Fibroblast of the aortic adventitia (primary cell): ENCODE measurements at regions not wholly inside any gene's neighbourhood (a gene's known extent, or its start where the extent isn't known, plus 50 kb on each side); places are given as distances from the start of the nearest gene placed in this dataset.
A peak's percentile ranks its signal among the peaks of the same experiment; 100 is the strongest.
"Not testable (repeated sequence)": the region's sequence is repeated elsewhere in the genome, so short reads cannot be mapped to it uniquely, and the experiment has no call there.

Source experiments
- DNase-seq: peaks from one replicate; pipeline ENCODE4 v3.0.0-alpha.2; 2010; ENCODE audit warnings: low read depth
- H3K4me3 ChIP-seq: 2 replicates; pipeline ENCODE4 v1.5.1; 2011; ENCODE audit warnings: low read depth, mild to moderate bottlenecking, control low read depth, low read length, moderate library complexity
- TF ChIP-seq, protein P1 (sequence below): IDR thresholded peaks from 2 replicates; pipeline ENCODE4 v1.5.1; 2011; ENCODE audit warnings: mild to moderate bottlenecking, low read length, control low read depth, inconsistent platforms; ENCODE audit not compliant: insufficient read depth

DNA sequence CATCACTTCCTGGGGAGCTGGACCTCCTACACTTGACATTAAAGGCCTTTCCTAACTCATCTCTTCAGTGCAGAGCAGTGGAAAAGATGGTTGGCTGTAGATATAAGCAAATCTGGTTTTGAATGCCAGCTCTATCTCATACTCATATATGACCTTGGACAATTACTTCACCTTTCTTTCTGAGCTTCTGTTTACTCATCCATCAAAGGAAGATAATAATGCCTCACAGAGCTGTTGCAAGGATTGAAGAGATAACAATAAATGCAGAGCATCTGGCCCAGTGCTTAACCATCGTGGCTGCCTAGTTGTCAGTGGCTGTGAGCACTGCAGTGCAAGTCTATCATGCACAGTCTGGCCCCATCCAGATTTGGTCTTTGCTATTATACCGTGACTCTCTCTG is 148.1 kb upstream of the EOLA2 start:
- H3K4me3 ChIP-seq, result no peak overlapping the region
- no peak for DNase-seq
- TF ChIP-seq, protein P1, sequence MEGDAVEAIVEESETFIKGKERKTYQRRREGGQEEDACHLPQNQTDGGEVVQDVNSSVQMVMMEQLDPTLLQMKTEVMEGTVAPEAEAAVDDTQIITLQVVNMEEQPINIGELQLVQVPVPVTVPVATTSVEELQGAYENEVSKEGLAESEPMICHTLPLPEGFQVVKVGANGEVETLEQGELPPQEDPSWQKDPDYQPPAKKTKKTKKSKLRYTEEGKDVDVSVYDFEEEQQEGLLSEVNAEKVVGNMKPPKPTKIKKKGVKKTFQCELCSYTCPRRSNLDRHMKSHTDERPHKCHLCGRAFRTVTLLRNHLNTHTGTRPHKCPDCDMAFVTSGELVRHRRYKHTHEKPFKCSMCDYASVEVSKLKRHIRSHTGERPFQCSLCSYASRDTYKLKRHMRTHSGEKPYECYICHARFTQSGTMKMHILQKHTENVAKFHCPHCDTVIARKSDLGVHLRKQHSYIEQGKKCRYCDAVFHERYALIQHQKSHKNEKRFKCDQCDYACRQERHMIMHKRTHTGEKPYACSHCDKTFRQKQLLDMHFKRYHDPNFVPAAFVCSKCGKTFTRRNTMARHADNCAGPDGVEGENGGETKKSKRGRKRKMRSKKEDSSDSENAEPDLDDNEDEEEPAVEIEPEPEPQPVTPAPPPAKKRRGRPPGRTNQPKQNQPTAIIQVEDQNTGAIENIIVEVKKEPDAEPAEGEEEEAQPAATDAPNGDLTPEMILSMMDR, result no peak

DNA sequence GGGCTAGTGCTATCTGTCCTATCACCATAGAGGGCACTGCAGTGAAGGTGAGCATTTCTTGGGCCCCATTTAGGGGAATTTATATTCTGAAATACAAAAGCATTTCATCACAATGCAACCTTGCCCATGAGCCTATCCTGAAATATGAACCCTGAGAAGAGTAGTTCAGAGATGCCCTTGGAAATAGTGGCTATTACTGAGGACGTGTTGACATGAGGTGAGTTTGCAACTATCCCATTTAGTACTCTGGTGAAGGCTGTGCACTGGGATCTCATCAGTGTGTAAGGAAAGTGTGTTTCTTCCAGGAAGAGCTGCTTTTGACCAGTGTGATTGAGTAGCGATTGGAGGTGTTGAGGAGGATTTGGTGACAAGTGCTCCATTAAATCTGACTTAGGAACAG is 149.3 kb upstream of the EOLA2 start:
- H3K4me3 ChIP-seq, result no peak overlapping the region
- TF ChIP-seq, protein P1, result no peak
- no peak for DNase-seq

DNA sequence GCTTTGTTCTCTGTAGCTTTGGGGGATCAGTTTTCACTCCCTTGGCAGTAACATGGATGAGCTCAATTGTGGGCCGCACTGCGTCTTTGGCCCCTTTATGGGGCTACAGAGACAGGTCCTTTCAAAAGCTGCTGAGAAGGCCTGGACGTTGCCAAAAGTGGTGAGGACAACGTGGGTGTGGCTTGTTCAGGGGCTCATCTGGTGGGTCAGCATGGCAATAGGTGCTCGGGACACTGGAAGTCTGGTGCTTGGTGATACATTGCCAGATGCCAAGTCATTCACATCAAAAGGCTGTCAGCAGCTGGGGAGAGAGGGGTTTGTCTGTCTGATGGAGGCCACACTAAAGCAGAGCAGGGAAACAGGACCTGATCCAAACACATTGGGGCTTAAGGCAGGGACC is 149.8 kb upstream of the EOLA2 start:
- DNase-seq, result no peak
- H3K4me3 ChIP-seq, result no peak overlapping the region
- TF ChIP-seq, protein P1, result no peak

DNA sequence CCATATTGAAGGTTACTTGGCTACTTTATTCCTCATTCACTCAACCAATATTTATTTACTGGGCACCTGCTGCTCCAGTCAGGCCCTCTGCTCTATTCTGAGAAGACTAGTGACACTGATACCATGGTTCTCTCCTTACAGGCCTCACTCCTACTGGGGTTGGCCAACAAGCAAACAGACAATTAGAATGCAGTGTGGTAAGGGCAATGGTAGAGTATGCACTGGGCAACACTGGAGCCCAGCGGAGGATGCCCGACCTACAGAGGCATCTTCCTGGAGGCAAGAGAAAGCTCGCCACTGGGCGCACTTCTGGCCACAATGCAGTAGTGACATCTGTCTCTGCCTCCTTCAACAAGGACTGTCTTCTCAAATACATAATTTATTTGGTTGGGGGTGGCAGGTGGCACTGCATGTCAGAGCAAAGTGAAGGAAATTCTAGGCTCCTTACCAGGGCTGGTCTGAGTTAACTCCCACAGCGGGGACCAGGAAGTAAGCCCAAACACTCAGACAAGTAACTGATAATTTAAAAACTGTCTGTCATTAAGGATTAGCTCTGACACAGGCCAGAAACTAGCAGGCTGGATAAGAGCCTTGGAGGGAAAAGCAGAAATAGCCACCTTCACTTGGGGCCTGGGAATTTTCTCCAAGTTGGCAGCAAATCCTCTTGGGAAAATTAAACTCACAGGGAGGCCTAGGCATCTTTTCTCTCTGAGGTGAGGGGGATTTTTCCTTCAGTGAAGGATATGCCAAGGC is 150.7 kb upstream of the EOLA2 start:
- no peak overlapping the region for H3K4me3 ChIP-seq
- TF ChIP-seq, protein P1, result no peak
- no peak for DNase-seq

DNA sequence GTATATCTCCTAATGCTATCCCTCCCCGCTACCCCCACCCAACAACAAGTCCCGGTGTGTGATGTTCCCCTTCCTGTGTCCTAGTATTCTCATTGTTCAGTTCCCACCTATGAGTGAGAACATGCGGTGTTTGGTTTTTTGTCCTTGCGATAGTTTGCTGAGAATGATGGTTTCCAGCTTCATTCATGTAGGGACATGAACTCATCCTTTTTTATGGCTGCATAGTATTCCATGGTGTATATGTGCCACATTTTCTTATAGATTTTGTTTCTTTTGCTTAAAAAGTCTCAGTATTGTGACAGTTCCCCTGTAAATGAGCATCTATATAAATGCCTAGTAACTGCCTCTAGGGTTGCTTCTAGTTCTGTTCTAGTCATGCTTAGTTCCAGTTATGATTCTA is 153.0 kb upstream of the EOLA2 start:
- not testable (repeated sequence) for H3K4me3 ChIP-seq, DNase-seq

DNA sequence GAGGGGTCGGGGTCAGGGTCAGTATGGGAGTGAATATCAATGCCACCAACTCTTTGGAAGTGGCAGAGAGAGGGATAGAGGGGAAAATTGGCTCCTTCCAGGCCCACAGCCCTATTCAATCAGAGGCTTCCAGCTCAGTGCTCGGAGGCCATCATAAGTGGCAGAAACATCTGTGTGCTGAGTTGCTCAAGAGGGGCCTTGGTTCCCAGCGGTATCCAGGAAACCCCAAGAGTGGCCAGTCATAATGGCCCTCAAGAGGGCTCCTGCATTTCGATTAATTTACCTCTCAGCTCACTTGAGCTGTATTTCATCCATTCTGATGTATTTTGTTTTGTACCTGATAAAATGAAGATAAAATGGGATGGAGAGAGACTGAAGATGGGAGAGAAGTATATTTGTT is 154.3 kb upstream of the EOLA2 start:
- no peak overlapping the region for H3K4me3 ChIP-seq
- TF ChIP-seq, protein P1, result no peak
- no peak for DNase-seq

DNA sequence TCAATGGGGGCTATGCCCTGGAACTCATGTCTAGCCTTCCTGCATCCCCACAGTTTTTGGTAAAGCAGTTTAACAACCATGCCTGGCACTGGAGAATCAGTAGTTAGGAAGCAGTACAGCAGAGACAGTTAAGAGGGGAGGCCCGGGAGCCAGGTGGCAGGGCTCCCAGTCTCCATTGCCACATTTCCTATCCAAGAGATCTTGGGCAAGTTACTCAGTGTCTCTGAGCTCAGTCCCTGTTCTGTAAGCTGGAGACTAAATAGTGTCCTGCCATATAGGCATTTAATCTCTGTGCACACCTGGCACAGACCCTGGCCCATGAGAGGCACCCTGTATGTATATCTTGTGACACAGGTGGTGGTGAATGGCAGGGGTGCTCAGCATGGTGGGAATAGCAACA is 156.1 kb upstream of the EOLA2 start:
- TF ChIP-seq, protein P1, result no peak
- no peak overlapping the region for H3K4me3 ChIP-seq
- DNase-seq, result peak; percentile 11
